Stimulated activated CD8-positive, alpha-beta memory T cell treated with anti-CD3 and anti-CD28 coated beads, Interleukin-4, amount 100 ng/mL, for 1 hour (primary cell): ENCODE measurements at regions not wholly inside any gene's neighbourhood (a gene's known extent, or its start where the extent isn't known, plus 50 kb on each side); places are given as distances from the start of the nearest gene placed in this dataset.
"Not testable (repeated sequence)": the region's sequence is repeated elsewhere in the genome, so short reads cannot be mapped to it uniquely, and the experiment has no call there.

Experiments used
- DNase-seq, 2 donors: peaks; one replicate each; pipeline ENCODE4 v3.0.0-alpha.2; 2020; ENCODE audit warnings: low read depth in 2 of 2, low spot score in 1 of 2

GRCh38 chr13:88979465-88980175 is 1308.4 kb downstream of the SLITRK5 start:
- no peak for DNase-seq

- no peak for DNase-seq
These were observed 1332.5 kb downstream of the SLITRK5 start for GRCh38 chr13:89003656-89004055.

GRCh38 chr13:89011615-89012014 is 1340.4 kb downstream of the SLITRK5 start:
- DNase-seq = no peak

GRCh38 chr13:89027694-89028306 is 1356.6 kb downstream of the SLITRK5 start:
- no peak for DNase-seq

- no peak for DNase-seq
These were observed 1357.9 kb downstream of the SLITRK5 start for GRCh38 chr13:89029062-89029461.

- no peak for DNase-seq
These were observed 1362.8 kb downstream of the SLITRK5 start for GRCh38 chr13:89034015-89034414.

- no peak for DNase-seq
These were observed 1381.5 kb downstream of the SLITRK5 start for GRCh38 chr13:89052699-89053098.

- DNase-seq = no peak
These were observed 1382.2 kb downstream of the SLITRK5 start for GRCh38 chr13:89053418-89053817.

- no peak for DNase-seq
These were observed 1386.1 kb downstream of the SLITRK5 start for GRCh38 chr13:89057274-89057673.

- DNase-seq = no peak
These were observed 1386.7 kb downstream of the SLITRK5 start for GRCh38 chr13:89057862-89058261.

- DNase-seq = no peak
These were observed 1390.7 kb downstream of the SLITRK5 start for GRCh38 chr13:89061821-89062220.

- no peak for DNase-seq
These were observed 1395.8 kb downstream of the SLITRK5 start for GRCh38 chr13:89066868-89067466.

GRCh38 chr13:89072979-89073378 is 1401.8 kb downstream of the SLITRK5 start:
- DNase-seq = no peak

- DNase-seq = no peak
These were observed 1405.5 kb downstream of the SLITRK5 start for GRCh38 chr13:89076622-89077021.

- no peak for DNase-seq
These were observed 1411.5 kb downstream of the SLITRK5 start for GRCh38 chr13:89082623-89083022.

GRCh38 chr13:89088107-89088506 is 1416.9 kb downstream of the SLITRK5 start:
- not testable (repeated sequence) for DNase-seq

GRCh38 chr13:89097994-89098393 is 1426.8 kb downstream of the SLITRK5 start:
- DNase-seq = no peak

GRCh38 chr13:89113744-89114143 is 1442.6 kb downstream of the SLITRK5 start:
- no peak for DNase-seq

- DNase-seq = no peak
These were observed 1444.1 kb downstream of the SLITRK5 start for GRCh38 chr13:89115307-89115706.

- DNase-seq = no peak
These were observed 1465.5 kb downstream of the SLITRK5 start for GRCh38 chr13:89136678-89137077.

- no peak for DNase-seq
These were observed 1479.2 kb downstream of the SLITRK5 start for GRCh38 chr13:89150362-89150761.

- no peak for DNase-seq
These were observed 1482.8 kb downstream of the SLITRK5 start for GRCh38 chr13:89153941-89154340.
